ENCODE measurements at regions not wholly inside any gene's neighbourhood (a gene's known extent, or its start where the extent isn't known, plus 50 kb on each side); places are given as distances from the start of the nearest gene placed in this dataset.
"Not testable (repeated sequence)": the region's sequence is repeated elsewhere in the genome, so short reads cannot be mapped to it uniquely, and the experiment has no call there.

DNA sequence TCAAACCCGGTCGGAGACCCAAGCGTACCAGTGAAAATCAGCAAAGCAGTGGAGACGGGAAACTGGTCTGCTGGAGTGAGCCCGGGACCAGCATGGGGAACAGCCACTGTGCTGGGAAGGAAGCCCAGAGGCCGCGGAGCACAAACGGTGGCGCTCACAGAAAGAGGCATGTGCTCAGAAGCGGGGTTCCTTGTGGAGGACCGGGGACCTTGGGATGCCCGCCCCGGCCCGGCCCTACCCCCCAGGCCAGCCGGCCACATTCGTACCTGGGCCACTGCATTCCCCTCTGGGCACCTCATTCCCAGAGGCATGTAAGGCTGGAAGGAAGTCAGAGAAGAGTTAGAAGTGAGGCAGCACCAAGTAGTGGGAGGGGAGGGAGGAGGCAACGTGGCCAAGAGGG lies 79.3 kb downstream of the RFLNA start:
- TF ChIP-seq, protein P1, sequence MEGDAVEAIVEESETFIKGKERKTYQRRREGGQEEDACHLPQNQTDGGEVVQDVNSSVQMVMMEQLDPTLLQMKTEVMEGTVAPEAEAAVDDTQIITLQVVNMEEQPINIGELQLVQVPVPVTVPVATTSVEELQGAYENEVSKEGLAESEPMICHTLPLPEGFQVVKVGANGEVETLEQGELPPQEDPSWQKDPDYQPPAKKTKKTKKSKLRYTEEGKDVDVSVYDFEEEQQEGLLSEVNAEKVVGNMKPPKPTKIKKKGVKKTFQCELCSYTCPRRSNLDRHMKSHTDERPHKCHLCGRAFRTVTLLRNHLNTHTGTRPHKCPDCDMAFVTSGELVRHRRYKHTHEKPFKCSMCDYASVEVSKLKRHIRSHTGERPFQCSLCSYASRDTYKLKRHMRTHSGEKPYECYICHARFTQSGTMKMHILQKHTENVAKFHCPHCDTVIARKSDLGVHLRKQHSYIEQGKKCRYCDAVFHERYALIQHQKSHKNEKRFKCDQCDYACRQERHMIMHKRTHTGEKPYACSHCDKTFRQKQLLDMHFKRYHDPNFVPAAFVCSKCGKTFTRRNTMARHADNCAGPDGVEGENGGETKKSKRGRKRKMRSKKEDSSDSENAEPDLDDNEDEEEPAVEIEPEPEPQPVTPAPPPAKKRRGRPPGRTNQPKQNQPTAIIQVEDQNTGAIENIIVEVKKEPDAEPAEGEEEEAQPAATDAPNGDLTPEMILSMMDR (IDR thresholded peaks at IDR 0.05), result no peak
- H3K36me3 Mint-ChIP-seq, result no peaks in the 10 kb centered on the region
- Histone ChIP-seq H3K9me3 (ENCODE audit: control insufficient read depth, insufficient read depth, low read length) (no peaks in the 10 kb centered on the region), H3K4me3 (ENCODE audit: low read length) (no peak overlapping the region), H3K36me3 (ENCODE audit: control insufficient read depth, insufficient read depth, low read length) (peaks cover 34% of the 10 kb centered on the region), H3K27me3 (ENCODE audit: control insufficient read depth, insufficient read depth, low read length) (no peaks in the 10 kb centered on the region), H3K27ac (ENCODE audit: low read length) (no peak overlapping the region), H3K4me1 (ENCODE audit: control insufficient read depth, insufficient read depth, low read length) (no peaks in the 10 kb centered on the region)
- H3K9me3 Mint-ChIP-seq, result no peaks in the 10 kb centered on the region
- intact Hi-C loops (cut with micrococcal nuclease), result no loop called here
- DNase-seq (no peak), ATAC-seq (no peak)
- peaks cover 0 to 4% of the 10 kb centered on the region in 2 donors for H3K4me1 Mint-ChIP-seq
- H3K4me3 Mint-ChIP-seq, result no peak overlapping the region
- WGBS (ENCODE audit: insufficient coverage), result 96% methylated on average over 17 of the region's 17 CpGs
- no peaks in the 10 kb centered on the region for H3K27me3 Mint-ChIP-seq (ENCODE audit: low read depth in 2 of 2)
- H3K27ac Mint-ChIP-seq, result no peak overlapping the region

DNA sequence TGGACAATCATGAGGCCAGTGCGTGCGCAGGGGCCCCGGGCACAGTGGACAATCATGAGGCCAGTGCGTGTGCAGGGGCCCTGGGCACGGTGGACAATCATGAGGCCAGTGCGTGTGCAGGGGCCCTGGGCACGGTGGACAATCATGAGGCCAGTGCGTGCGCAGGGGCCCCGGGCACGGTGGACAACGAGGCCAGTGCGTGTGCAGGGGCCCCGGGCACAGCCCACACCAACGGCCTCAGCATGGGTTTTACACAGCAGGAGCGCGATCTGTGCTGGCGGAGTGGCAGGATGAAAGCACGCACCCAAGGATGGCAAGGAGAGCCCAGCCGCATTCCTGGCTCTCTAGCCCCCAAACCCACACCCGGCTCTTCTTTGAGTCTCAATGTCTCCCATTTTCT lies 78.8 kb downstream of the RFLNA start:
- H3K4me1 Mint-ChIP-seq; H3K9me3 Mint-ChIP-seq; H3K27ac ChIP-seq (ENCODE audit: low read length); H3K36me3 Mint-ChIP-seq; H3K27me3 Mint-ChIP-seq (ENCODE audit: low read depth in 2 of 2); H3K4me3 ChIP-seq (ENCODE audit: low read length); H3K4me3 Mint-ChIP-seq; H3K9me3 ChIP-seq (ENCODE audit: control insufficient read depth, insufficient read depth, low read length); H3K27me3 ChIP-seq (ENCODE audit: control insufficient read depth, insufficient read depth, low read length); DNase-seq; intact Hi-C loops (cut with micrococcal nuclease); ATAC-seq; H3K4me1 ChIP-seq (ENCODE audit: control insufficient read depth, insufficient read depth, low read length); H3K27ac Mint-ChIP-seq: not testable (repeated sequence)
- 96% methylated on average over 18 of the region's 21 CpGs for WGBS (ENCODE audit: insufficient coverage)
- H3K36me3 ChIP-seq (ENCODE audit: control insufficient read depth, insufficient read depth, low read length), result peaks cover 34% of the 10 kb centered on the region

DNA sequence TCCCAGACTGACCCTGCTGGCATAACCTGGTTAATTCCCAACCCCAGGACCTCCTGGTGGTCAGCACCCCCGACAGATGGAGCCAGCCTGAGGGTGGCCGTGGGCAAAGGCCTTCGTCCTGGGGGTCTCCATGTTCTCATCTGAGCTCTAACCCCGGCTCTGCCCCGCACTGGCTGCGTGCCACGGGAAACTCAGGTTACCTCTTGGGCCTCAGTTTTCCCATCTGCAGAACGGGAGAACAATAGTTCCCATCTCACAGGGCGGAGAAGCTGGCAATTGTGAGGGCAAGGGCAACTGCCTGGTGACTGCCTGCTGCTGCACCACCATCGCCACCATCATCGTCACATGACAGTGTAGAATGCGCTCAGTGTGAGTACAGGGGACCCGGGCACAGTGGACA lies 77.9 kb downstream of the RFLNA start:
- Mint-ChIP-seq H3K9me3 (no peaks in the 10 kb centered on the region), H3K4me1 (peaks cover 0 to 10% of the 10 kb centered on the region in 2 donors), H3K27ac (no peak overlapping the region), H3K27me3 (ENCODE audit: low read depth in 2 of 2) (no peaks in the 10 kb centered on the region), H3K36me3 (no peaks in the 10 kb centered on the region), H3K4me3 (no peak overlapping the region)
- WGBS (ENCODE audit: insufficient coverage), result 90% methylated on average over 13 of the region's 13 CpGs
- no peaks in the 10 kb centered on the region for H3K4me1 ChIP-seq (ENCODE audit: control insufficient read depth, insufficient read depth, low read length)
- ATAC-seq (no peak), DNase-seq (no peak)
- H3K9me3 ChIP-seq (ENCODE audit: control insufficient read depth, insufficient read depth, low read length), result no peaks in the 10 kb centered on the region
- intact Hi-C loops (cut with micrococcal nuclease), result no loop called here
- TF ChIP-seq, protein P1 (IDR thresholded peaks at IDR 0.05), result no peak
- no peak overlapping the region for H3K27ac ChIP-seq (ENCODE audit: low read length)
- no peak overlapping the region for H3K4me3 ChIP-seq (ENCODE audit: low read length)
- H3K27me3 ChIP-seq (ENCODE audit: control insufficient read depth, insufficient read depth, low read length), result no peaks in the 10 kb centered on the region
- H3K36me3 ChIP-seq (ENCODE audit: control insufficient read depth, insufficient read depth, low read length), result peaks cover 26% of the 10 kb centered on the region

DNA sequence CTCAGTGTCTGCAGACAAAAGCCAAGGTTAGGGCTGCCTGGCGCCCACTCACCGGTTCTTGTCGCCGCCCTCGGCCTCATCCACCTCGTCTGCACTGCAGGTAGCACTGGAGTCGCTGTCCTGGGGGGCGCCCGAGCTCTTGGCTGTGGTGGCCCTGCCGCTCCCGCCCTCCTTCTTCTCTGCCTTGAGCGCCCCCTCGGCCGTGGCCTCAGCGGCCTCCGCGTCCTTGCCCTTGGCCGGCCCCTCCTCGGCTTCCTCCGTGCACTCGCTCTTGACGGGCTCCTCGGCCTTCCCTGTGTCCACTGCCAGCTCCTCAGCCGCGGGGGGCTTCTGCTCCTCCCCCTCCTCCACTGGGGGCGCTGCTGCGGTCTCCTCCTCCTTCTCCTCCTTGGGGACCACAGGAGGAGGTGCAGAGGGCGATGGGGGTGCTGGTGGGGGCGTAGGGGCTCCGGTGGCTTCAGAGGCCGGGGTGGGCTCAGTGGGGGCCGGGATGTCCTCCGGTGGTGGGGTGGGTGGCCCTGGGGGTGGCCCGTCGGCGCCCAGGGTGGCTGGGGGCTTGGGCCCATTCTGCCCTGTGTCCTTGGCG lies 77.2 kb downstream of the RFLNA start:
- H3K36me3 ChIP-seq (ENCODE audit: control insufficient read depth, insufficient read depth, low read length), result peaks cover 23% of the 10 kb centered on the region
- no peaks in the 10 kb centered on the region for H3K27me3 ChIP-seq (ENCODE audit: control insufficient read depth, insufficient read depth, low read length)

More for the DNA sequence above, 77.2 kb downstream of the RFLNA start:
- TF ChIP-seq, protein P1 (IDR thresholded peaks at IDR 0.05), result no peak
- Mint-ChIP-seq H3K4me1 (peaks cover 0 to 10% of the 10 kb centered on the region in 2 donors), H3K4me3 (no peak overlapping the region), H3K27me3 (ENCODE audit: low read depth in 2 of 2) (no peaks in the 10 kb centered on the region), H3K27ac (no peak overlapping the region), H3K9me3 (no peaks in the 10 kb centered on the region), H3K36me3 (no peaks in the 10 kb centered on the region)
- no peak for ATAC-seq
- H3K4me3 ChIP-seq (ENCODE audit: low read length), result no peak overlapping the region
- no peaks in the 10 kb centered on the region for H3K4me1 ChIP-seq (ENCODE audit: control insufficient read depth, insufficient read depth, low read length)
- no peak for DNase-seq
- no peak overlapping the region for H3K27ac ChIP-seq (ENCODE audit: low read length)
- H3K9me3 ChIP-seq (ENCODE audit: control insufficient read depth, insufficient read depth, low read length), result no peaks in the 10 kb centered on the region
- WGBS (ENCODE audit: insufficient coverage), result 96% methylated on average over 35 of the region's 37 CpGs
- intact Hi-C loops (cut with micrococcal nuclease), result no loop called here
